ENCODE measurements at regions not wholly inside any gene's neighbourhood (a gene's known extent, or its start where the extent isn't known, plus 50 kb on each side); places are given as distances from the start of the nearest gene placed in this dataset.

DNA sequence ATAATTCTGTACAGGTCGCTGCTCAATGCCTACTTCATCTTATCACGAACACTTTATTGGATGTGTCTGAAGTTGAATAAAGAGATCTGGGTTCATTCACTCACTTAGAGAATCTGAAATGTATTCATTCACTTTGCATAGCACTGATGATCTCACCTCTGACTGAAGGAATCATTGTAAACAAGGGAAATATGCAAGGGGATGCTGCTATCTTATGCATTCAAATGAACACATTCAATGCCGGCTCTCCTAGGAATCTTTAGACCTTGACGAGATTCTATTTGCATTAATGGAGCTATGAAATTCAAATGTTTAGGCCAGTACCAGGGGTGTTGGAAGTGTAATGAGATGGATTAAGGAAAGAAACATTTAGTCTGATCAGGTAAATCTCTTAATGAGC lies 200.6 kb upstream of the COBL start:
- no peak overlapping the region for H3K27ac ChIP-seq
- H3K4me1 ChIP-seq (ENCODE audit: insufficient read depth) = no peaks in the 10 kb centered on the region
- no peaks in the 10 kb centered on the region for H3K36me3 ChIP-seq
- H3K27me3 ChIP-seq = no peaks in the 10 kb centered on the region
- no peak overlapping the region for H3K4me3 ChIP-seq
- TF ChIP-seq EP300 (IDR thresholded peaks at IDR 0.05) = no peak
- TF ChIP-seq, protein P1, sequence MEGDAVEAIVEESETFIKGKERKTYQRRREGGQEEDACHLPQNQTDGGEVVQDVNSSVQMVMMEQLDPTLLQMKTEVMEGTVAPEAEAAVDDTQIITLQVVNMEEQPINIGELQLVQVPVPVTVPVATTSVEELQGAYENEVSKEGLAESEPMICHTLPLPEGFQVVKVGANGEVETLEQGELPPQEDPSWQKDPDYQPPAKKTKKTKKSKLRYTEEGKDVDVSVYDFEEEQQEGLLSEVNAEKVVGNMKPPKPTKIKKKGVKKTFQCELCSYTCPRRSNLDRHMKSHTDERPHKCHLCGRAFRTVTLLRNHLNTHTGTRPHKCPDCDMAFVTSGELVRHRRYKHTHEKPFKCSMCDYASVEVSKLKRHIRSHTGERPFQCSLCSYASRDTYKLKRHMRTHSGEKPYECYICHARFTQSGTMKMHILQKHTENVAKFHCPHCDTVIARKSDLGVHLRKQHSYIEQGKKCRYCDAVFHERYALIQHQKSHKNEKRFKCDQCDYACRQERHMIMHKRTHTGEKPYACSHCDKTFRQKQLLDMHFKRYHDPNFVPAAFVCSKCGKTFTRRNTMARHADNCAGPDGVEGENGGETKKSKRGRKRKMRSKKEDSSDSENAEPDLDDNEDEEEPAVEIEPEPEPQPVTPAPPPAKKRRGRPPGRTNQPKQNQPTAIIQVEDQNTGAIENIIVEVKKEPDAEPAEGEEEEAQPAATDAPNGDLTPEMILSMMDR (IDR thresholded peaks at IDR 0.05) = no peak
- no peak for TF ChIP-seq POLR2A (IDR thresholded peaks at IDR 0.05)
- no peaks in the 10 kb centered on the region for H3K9me3 ChIP-seq
- intact Hi-C loops (cut with DNase I) = no loop called here
- no peak for DNase-seq
- WGBS, 3 donors = 75 to 78% (median 75%) methylated on average over 4 of the region's 4 CpGs

DNA sequence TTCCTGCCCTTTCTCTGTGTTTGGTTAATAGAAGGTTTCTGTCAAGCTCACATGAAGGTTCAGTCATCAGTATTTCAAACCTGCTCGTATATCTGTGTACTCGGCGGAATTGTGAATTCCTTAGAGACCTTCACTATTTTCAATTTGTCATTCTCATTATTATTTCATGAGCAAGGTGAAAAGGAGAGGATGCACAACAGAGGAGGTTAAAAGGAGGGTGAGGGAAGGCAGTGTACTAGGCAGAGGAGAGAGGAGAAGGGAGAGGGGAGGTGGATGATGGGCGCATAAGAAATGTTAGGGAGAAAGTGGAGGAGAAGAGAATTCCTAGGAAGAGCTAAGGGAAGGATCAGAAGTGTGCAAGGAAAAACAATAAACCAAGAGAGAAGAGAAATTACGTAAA lies 185.0 kb upstream of the COBL start:
- H3K4me3 ChIP-seq = no peak overlapping the region
- no peaks in the 10 kb centered on the region for H3K4me1 ChIP-seq (ENCODE audit: insufficient read depth)
- intact Hi-C loops (cut with DNase I) = no loop called here
- no peak overlapping the region for H3K27ac ChIP-seq
- TF ChIP-seq EP300 (IDR thresholded peaks at IDR 0.05) (no peak), POLR2A (IDR thresholded peaks at IDR 0.05) (no peak)
- TF ChIP-seq, protein P1 (IDR thresholded peaks at IDR 0.05) = no peak
- H3K36me3 ChIP-seq = no peaks in the 10 kb centered on the region
- H3K9me3 ChIP-seq = no peaks in the 10 kb centered on the region
- WGBS, 3 donors = 66 to 80% (median 74%) methylated on average over 5 of the region's 5 CpGs
- no peak for DNase-seq
- no peaks in the 10 kb centered on the region for H3K27me3 ChIP-seq

DNA sequence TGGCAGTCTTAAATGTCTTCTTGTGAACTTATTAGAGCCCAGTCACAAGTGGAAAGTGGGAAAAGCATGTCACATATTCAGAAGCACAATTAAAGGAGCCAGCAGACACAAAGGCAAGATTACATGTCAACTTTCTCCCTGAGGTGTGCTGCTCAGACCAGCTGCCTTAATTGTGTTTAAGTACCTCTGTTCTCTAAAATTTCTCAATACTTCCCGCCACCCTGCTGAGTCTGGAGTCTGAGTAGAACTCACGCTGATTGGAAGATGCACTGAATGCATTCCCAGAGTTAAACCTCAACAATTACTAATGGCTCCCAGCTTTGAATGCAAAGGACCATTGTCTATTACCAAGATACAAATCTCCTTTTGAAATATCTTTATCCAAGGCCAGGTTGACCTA lies 166.4 kb upstream of the COBL start:
- intact Hi-C loops (cut with DNase I) = no loop called here
- H3K27ac ChIP-seq = no peak overlapping the region
- WGBS, 3 donors = 87 to 89% (median 88%) methylated on average over 2 of the region's 2 CpGs
- DNase-seq = no peak
- H3K4me3 ChIP-seq = no peak overlapping the region
- no peaks in the 10 kb centered on the region for H3K9me3 ChIP-seq
- H3K36me3 ChIP-seq = no peaks in the 10 kb centered on the region
- no peaks in the 10 kb centered on the region for H3K27me3 ChIP-seq
- TF ChIP-seq POLR2A (IDR thresholded peaks at IDR 0.05) (no peak), EP300 (IDR thresholded peaks at IDR 0.05) (no peak)
- TF ChIP-seq, protein P1 (IDR thresholded peaks at IDR 0.05) = no peak
- H3K4me1 ChIP-seq (ENCODE audit: insufficient read depth) = no peaks in the 10 kb centered on the region

DNA sequence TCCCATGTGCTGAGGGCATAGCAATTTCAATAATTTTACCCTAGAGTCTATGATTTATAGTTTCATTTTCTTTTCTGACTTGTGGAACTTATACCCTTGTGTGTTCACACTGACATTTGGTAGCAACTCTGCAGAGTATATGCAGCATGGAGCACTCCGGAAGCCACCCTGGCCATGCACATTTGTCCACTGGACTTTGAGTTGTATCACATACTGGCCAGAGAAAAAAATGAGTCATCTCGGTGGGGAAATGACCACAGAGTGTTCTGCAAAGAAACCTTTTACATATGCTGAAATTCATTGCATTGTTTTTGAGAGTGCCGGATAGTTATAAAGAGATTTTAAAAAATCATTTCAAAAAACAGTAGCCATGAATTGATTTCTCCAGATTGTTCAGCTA lies 164.8 kb upstream of the COBL start:
- DNase-seq = no peak
- Histone ChIP-seq H3K4me3 (no peak overlapping the region), H3K4me1 (ENCODE audit: insufficient read depth) (no peaks in the 10 kb centered on the region), H3K36me3 (no peaks in the 10 kb centered on the region), H3K9me3 (no peaks in the 10 kb centered on the region), H3K27me3 (no peaks in the 10 kb centered on the region), H3K27ac (no peak overlapping the region)
- intact Hi-C loops (cut with DNase I) = no loop called here
- no peak for TF ChIP-seq EP300 (IDR thresholded peaks at IDR 0.05)
- TF ChIP-seq, protein P1 (IDR thresholded peaks at IDR 0.05) = no peak
- no peak for TF ChIP-seq POLR2A (IDR thresholded peaks at IDR 0.05)
- 85 to 92% (median 89%) methylated on average over 3 of the region's 3 CpGs for WGBS, 3 donors

DNA sequence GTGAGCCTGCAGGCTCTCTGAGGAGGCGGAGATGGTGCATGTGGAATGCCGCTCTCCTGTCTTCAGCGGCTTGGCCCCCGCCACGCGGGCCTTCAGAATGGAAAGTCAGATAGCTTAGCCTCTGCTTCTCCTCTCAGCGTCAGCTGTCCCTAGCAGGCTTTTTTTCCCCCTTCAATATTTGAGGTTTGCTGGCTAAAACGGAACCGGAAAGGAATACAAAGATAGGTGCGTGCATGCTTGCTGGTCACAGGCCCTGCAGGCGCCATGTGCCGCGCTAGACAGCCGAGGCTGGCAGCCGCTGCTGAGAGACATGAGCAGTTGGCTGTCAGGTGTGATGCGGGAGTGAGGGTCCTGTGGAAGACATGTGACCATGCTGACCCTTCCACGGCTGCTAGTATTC lies 161.2 kb upstream of the COBL start:
- Histone ChIP-seq H3K9me3 (no peaks in the 10 kb centered on the region), H3K4me3 (no peak overlapping the region), H3K27ac (no peak overlapping the region), H3K27me3 (no peaks in the 10 kb centered on the region), H3K4me1 (ENCODE audit: insufficient read depth) (no peaks in the 10 kb centered on the region), H3K36me3 (no peaks in the 10 kb centered on the region)
- TF ChIP-seq EP300 (IDR thresholded peaks at IDR 0.05) (no peak), POLR2A (IDR thresholded peaks at IDR 0.05) (no peak)
- TF ChIP-seq, protein P1 (IDR thresholded peaks at IDR 0.05) = no peak
- no peak for DNase-seq
- 92 to 95% (median 94%) methylated on average over 17 of the region's 17 CpGs for WGBS, 3 donors
- intact Hi-C loops (cut with DNase I) = no loop called here
